GM19023 (cell line): ENCODE measurements at regions not wholly inside any gene's neighbourhood (a gene's known extent, or its start where the extent isn't known, plus 50 kb on each side); places are given as distances from the start of the nearest gene placed in this dataset.

Experiments
- ATAC-seq: cut with Tn5 transposase; IDR thresholded peaks from one replicate; pipeline ENCODE4 v1.9.1; 2021; ENCODE audit warnings: mild to moderate bottlenecking, moderate library complexity; ENCODE audit not compliant: unreplicated experiment

DNA sequence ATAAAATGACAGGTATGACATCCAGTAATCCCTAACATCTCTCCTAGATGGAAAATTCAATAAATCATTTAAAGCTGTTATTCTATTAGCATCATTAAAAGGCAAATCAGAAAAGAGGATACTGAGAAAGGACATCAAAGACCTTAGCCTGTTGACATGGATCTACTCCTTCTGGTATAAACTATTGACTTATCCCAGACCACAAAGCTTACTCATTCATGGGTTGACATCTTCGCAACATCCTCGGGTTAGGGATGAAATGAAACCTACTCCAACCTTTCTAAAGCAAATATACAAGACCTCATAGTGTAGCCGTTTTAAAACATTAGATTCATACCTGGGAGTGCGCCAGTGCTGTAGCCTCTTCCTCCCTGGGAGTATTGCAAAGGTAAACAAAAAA, 191.5 kb upstream of the BTG1 start:
- no peak for ATAC-seq

DNA sequence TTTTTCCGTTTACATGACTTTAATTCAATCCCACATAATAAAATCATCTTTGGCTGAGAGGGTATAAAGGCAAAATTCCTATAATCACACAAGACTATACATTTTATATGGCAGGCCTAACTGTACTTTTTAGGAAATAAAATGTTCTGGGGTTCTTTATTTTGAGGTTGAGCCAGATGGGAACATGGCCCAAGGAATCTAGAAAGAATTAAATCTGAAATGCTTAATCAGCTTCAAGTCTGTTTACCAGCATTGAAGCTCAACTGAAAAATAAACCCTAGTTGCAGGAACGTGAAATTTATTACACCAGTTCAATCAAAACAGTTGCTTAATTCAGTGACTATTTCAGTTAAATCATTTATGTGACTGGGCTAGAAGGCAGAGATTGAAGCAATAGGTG, 191.0 kb upstream of the BTG1 start:
- ATAC-seq = no peak

DNA sequence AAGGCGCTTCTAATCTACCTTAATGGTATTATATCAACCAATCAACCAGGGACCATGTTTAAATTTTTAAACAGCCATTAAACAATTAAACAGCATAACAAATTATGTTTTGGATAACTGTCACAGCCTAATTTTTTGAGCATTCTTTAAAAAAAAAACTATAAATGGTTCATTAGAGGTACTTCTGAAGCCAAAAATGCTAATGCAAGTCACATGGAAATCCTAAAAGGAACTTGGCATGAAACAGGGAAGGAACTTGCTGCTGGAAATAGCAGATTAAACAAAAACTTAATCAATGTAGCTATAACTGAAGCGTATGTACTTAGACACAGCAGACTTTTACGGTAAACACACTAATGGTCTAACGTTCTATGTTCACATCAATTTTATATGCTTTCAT, 190.2 kb upstream of the BTG1 start:
- no peak for ATAC-seq

DNA sequence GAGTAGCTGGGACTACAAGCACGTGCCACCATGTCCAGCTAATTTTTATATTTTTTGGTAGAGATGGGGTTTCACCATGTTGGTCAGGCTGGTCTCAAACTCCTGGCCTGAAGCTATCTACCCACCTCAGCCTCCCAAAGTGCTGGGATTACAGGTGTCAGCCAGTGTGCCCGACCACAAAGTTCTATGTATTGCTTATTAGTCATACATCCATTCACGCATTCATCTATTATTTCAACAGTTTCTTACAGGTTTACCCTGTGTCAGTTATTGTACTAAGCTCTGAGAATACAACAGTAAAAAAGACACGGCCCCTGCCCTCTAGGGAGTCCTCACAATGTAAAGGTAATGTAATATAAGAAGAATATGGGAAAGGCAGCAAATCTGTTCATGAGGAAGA, 188.9 kb upstream of the BTG1 start:
- no peak for ATAC-seq

DNA sequence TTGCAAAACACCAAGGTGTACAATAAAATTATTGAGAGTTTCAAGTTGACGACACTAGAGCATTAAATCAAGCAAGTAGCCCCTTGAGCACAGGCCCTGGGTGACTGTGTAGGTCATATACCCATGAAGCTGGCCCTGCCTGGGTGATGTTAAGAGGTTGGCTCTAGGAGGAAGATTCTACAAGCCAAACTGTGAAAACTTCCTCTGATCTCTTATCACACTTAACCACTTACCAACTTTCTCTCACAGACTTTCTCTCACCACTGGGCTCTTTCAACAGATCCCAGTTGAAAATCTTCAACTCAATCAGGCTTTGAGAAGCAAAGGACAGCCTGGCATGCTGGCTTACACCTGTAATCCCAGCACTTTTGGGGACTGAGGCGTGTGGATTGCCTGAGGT, 186.9 kb upstream of the BTG1 start:
- ATAC-seq = no peak

DNA sequence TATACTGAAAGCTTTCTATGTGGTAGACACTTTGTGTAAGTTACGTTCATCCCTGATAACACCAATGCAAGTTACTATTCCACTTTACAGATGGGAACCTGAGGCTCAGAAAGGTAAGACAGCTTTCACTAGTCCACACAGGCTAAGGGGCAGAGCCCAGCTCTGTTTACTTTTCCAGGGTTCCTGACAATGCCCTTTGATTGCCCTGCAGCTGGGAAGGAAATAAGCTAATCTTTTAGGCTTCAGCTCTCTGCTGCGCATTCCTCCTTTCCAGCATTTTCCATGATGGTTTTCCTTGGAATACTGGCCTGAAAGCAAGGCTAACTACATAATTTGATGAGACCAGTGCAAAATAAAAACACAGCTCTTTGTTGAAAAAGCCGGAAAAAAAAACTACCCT, 185.7 kb upstream of the BTG1 start:
- no peak for ATAC-seq

DNA sequence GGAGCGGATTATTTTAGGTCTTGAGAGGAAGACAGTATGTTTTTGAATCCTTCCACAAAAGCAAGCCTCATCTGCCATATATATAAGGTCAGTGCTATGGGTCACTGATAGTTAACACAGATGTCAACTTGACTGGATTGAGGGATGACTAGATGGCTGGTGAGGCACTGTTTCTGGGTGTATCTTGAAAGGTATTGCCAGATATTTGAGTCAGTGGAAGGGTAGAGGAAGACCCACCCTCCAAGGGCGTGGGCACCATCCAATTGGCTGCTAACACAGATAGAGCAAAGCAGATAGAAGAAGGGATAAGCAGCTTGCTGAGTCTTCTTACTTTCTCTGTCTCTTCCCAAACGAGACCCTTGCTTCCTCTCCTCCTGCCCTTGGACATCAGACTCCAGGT, 185.0 kb upstream of the BTG1 start:
- ATAC-seq = no peak

DNA sequence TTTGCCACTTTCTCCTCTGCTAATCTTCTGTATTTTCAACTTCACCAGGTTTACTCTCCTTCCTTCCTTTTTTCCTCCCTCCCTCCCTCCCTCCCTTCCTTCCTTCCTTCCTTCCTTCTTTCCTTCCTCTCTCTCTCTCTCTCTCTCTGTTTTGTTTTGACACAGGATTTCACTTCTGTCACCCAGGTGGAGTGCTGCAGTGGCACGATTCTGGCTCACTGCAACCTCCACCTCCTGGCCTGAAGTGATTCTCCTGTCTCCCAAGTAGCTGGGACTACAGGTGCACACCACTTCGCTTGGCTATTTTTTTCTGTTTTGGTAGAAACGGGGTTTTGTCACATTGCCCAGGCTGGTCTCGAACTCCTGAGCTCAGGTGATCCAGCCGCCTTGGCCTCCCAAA, 181.2 kb upstream of the BTG1 start:
- ATAC-seq = no peak

DNA sequence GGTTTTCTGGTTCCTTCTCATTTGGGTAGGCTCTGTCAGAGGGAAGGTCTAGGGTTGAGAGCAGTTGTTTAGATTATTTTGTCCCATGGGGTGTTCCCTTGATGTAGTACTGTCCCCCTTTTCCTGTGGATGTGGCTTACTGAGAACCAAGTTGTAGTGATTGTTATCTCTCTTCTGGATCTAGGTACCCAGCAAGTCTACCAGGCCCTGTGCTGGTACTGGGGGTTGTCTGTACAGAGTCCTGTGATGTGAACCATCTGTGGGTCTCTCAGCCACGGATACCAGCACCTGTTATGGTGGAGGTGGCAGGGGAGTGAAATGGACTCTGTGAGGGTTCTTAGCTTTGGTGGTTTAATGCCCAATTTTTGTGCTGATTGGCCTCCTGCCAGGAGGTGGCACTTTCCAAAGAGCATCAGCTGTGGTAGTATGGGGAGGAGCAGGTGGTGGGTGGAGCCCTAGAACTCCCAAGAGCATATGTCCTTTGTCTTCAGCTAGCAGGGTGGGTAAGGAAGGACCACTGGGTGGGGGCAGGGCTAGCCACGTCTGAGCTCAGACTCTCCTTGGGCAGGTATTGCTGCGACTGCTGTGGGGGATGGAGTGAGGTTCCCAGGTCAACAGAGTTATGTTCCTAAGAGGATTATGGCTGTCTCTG, 179.3 kb upstream of the BTG1 start:
- ATAC-seq = no peak

DNA sequence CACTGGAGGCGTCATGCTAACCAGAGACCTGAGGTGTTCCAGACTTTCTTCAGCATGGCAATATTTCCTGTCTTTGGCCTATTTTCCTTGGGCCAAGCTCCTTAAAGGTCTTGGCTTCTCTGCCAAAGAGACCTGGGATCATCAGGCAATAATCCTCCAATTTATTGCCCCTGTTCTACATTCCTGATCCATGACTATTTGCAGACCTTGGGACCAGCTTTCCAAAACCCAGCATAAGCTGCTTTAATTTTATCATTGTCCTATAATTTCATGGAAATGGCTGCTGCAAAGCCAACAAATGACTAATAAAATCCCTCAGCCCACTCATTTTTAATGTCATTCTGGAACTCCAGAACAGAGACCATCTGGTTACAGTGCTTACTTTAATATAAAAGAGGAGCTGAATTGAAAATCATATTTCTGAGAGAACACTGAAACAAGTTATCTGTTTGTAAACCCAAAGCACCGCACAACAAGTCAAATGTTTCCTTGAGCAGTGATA, 166.9 kb upstream of the BTG1 start:
- ATAC-seq = no peak

DNA sequence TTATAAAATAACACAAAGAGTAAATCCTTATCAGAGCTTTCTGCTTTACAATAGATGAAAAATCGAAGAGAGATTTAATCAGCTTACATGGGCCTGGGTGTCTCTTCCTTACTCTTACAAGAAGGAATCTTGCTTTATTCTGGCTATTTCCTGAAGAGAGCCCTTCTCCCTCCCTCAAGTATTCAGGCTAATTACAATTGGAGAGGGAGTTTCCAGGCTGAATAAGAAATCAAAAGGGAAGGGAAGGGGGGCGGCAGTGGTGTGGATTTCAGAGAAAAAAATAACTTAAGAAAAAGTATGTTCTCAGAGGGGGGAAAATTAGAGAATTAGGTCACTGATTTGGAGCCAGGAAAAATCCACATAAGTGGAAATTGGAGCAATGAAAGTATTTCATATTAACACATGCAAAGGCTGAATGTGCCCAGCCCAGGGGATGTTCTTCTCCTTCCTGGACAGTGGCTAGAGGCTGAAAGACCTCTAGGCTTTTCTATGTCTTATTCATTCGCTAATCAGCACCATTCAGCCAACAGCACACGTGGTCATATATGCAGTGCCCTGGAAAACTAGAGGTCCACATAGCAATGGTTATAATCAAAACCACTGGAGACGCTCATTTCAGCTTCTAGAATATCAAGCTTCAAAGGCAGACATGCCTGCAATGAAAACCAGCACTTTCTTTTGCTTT, 158.9 kb upstream of the BTG1 start:
- ATAC-seq = no peak

DNA sequence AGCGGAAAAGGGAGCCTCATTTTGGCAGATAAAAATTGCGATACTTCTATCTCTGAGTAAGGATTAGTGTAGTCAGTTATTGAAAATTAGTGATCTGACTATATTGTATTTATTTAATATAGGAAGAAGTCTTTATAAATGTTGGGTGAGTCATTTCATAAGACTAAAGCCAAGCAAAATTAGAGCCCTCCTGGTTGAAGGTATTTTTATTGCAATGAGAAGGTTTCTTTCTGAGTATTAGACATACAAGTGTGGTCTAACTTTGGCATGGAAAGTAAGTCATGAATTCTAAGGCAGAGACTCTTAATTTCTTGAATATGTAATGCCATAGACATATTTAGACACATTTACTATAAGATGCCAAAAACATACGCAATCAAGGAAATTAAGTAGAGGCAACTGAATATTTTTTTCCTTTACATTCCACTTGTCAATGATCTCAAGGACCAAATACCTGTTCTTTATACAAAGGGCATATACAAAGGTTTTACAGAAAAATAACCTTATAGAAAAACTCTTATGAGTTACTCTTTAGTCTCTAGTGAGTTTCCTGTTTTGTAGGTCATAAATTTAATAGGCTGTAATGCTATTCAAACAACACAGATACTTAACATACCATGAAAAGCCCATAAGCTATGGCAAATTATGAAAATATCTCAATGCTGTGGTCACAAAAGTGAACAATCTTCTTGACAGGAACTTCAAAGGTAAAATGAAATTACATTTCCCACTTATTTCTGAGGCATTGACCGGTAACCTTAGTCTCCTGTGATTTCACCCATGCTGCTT, 156.6 kb upstream of the BTG1 start:
- no peak for ATAC-seq

DNA sequence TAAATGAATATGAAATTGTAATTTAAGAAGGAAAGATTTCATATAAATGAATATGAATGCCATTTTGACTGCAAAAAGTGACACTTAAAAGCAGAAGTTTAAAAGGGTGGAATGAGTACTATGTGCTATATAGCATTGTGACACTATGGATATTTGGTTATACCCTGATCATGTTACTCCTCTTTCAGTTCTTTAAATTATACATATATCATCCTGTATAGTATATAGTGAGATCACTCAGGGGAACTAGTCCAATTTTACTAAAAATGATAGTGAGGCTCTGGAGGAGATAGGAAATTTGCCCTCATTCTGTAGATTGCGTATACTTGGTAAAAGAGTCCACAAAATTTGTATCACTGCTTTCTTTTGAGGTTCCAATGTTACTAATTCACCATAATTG, 155.7 kb upstream of the BTG1 start:
- ATAC-seq = no peak

DNA sequence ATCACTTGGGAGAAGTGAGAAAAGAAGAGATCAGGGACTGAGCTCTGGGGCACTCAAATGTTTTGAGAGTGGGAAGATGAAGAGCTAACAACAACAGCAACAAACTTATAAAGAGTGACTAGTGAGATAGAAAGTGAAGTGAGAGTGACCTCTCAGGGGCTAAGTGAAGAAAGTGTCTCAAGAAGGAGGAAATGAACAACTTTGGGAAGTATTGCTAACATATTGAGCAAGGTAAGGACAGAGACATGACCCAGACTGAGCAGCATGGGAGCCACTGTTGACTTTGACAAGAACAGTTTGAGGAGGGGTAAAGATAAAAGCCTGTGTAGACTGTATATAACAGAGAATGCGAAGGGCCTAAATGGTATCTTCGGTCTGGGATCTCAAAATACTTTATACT, 155.1 kb upstream of the BTG1 start:
- no peak for ATAC-seq

DNA sequence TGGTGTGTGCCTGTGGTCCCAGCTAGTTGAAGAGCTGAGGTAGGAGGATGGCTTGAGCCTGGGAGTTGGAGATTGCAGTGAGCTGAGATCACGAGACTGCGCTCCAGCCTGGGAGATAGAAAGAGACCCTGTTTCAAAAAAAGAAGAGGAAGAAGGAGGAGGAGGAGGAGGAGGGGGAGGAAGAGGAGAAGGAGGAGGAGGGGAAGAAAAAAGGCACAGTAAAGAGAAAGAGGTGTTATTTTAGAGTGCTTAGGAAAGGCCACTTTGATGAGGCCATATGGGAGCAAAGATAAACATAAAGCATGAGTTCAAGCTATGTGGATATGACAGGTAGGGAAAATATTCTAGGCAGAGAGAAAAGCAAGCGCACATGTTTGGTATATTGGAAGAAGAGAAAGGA, 154.1 kb upstream of the BTG1 start:
- no peak for ATAC-seq

DNA sequence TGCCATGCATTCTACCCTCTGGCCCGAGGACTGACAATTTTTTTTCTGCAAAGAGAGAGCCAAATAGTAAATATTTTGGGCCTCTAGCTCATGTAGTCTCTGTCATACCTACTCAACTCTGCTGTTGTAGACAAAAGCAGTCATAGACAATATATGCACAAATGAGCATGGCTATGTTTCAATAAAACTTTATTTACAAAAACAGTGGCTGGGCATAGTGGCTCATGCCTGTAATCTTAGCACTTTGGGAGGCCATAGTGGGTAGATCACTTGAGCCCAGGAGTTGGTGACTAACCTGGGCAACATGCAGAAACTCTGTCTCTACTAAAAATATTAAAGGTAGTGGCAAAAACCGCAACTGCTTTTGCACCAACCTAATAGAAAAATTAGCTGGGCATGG, 153.7 kb upstream of the BTG1 start:
- no peak for ATAC-seq

DNA sequence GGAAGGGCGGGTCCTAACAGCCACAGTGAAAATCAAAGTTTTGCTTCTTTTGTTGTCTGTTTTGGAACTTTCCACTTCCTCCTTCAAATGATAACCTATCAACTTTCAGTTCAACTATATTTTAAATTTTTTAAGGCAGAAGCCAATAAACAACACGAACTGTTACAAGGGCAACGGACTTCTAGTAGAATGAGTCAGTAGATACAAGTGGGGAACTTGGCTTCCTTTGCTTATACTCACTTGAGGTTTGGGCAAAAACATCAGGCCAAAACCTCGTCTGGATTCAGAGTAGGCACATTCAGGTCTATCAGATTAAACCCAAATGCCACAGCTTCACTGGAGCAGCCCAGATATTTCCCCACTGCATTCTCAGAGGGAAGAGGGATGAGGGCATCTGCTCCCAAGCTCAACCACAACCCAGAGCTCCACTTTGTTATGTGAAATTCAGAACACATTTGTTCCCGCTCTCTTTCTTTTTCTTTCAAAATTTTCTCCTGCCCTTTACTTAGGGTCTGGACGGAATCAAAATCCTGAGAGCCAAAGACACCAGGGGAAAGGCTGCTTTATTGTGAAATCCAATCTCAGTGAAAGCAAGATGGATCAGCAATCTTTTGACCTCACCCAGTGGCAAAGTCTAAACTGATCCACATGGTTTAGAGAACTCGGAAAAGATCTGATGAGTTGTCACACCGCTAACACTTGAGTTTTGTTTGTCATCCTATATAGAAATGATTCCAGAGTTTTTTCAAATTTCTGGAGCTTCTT, 152.5 kb upstream of the BTG1 start:
- no peak for ATAC-seq

DNA sequence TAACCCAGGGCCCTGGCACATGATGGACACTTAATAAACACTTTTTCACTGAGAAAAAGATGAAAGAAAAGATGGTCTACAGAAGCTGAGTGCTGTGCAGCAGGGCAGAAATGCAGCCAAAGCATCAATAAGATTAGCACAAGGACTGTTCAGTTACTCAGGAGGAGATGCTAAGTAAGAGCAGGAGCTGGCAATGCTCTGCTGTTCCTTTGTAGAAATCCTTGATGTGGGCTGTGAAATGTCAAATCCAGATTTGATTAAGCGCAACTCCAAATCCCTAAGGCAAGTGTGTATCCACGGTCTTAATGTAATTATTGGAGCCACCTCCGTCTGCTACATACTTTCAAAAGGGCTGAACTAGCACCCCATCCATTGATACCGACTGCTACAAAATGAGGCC, 151.8 kb upstream of the BTG1 start:
- no peak for ATAC-seq

DNA sequence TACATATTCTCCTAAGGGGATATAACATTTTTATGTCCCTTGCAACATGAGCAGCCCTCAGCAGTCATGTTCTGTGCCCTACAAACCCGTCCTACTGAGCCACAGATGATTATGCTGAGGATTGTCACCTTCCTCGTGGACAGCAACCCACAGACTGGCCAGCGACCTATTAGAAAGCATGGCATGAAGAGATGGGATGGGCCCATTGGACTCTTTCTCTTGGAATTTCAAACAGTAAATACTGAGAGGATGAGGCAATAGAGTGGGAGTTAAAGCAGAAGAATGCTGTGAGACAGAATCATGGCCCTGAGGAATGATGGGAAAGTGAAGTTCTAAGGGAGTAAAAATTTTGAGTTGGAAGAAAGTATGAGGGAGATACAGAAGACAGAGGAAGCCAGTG, 149.9 kb upstream of the BTG1 start:
- ATAC-seq = no peak

DNA sequence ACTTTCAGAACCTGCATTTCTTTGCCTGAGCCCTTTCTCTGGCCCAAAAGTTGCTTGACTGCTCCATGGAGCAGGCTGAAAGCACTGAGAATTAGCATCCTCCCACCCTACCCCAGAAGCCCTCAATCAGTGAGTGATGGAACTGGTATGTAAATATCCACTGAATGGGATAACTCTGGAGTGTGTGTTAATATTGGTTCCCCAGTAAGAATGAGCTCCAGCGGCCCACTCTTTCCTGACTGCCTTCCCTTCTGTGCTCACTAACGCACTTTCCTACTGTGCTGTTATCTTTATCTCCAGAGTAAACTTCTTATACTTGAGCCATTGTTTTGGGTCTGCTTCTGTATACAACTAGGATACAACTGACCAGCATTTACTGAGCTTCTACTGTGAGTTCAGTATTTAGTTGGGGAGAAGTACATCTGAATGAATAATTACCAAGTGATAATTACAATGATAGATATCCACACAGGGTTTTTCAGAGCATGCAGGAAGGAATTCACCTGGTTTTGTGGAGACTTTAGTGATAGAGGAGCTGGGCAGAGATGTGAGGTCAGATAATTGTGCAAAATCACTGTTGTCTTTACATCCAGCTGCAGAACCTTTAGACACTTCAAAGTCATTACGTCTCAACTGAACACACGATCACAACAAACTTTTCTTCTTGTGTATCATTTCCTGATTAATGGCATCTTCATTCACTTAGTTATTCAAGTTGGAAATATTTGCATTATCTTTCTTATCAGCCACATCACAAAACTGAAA, 149.2 kb upstream of the BTG1 start:
- ATAC-seq = no peak

DNA sequence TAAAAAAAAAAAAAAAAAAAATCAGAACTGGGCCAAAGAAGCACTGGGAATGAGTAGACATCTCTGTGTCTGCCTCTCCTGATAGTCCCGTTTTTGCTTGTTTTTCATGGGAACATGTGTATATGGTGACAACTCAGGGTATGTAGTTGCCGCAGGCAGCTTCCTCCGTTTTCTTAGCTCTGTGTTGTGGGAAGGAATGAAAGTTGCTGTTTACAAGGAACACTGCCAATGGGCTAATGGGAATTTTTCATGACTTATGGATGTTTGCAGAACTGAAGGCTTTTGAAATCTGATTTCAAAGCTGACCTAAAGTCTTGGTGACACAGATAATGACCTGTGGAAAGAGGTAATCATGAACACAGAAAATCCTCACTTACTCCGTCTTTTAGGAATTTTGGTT, 146.4 kb upstream of the BTG1 start:
- ATAC-seq = no peak
